ENCODE measurements at regions not wholly inside any gene's neighbourhood (a gene's known extent, or its start where the extent isn't known, plus 50 kb on each side); places are given as distances from the start of the nearest gene placed in this dataset.
"Not testable (repeated sequence)": the region's sequence is repeated elsewhere in the genome, so short reads cannot be mapped to it uniquely, and the experiment has no call there.

DNA sequence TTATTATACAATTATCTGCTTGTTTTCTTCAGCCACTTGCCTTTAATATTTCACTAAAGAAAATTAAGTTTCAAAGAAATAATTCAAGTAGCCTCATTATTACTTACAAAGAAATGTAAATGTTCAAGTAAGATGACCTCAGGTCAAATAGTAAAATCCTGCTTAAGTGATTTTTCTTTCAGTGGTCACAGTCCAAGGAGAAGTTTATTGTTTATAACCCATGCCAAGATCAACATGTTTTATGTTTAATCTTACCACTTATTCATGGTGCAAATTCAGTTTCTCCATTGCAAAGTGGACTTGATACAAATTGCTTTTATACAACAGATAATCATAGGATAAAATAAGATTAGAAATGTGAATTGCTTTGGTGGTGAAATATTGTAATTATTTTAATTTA is 370.2 kb upstream of the FLRT2 start:
- DNase-seq, result no peak

DNA sequence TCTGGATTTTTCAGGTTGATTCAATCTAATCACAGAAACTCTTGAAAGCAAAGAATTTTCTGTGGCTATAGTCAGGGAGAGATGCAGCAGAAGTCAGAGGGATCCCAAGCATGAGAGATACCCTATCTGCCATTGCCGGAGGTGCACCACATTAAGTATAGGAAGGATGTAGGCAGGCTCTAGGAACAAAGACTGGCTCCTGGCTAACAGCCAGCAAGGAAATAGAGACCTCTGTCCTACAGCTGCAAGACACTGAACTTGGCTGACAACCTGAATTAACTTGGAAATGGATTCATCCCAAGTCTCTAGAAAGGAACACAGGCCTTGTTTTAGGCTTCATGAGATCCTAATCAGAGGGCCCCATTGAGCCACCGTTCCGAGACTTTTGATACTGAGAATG is 364.9 kb upstream of the FLRT2 start:
- DNase-seq, result no peak

DNA sequence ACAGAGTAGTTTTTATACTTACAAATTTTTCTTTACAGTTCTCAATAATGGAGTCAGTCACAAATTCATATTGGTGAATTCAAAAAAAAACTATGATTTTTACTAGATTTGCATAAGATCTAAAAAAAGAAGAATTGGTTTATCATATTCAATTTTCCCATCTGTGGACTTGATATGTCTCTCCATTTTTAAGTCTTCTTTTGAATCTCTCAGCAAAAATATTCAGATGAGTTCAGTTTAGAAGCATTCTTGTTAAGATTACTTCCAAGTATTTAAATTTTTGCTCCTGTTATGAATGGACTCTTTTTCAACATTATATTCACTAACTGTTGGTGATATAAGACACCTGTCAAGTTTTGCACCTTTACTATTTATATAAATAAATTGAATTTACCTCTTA is 360.6 kb upstream of the FLRT2 start:
- no peak for DNase-seq

DNA sequence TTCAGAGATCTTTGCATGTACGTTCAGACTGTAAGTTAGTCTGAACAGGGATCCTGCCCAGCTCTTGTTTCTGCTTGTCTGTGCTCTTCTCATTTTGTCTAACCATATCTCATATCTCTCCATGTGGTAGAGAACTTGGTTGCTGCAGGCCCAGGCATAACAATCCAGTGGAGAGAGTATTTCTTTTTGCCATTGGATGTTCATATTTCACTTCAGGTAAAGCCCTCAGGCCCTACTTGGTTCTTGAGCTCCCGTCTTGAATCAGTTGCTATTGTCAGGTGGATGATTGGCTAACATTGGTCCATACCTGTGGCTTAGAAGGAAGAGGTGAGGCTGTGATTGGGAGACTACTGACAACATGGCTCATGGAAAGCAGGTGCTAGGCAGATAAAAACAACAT is 357.7 kb upstream of the FLRT2 start:
- no peak for DNase-seq

DNA sequence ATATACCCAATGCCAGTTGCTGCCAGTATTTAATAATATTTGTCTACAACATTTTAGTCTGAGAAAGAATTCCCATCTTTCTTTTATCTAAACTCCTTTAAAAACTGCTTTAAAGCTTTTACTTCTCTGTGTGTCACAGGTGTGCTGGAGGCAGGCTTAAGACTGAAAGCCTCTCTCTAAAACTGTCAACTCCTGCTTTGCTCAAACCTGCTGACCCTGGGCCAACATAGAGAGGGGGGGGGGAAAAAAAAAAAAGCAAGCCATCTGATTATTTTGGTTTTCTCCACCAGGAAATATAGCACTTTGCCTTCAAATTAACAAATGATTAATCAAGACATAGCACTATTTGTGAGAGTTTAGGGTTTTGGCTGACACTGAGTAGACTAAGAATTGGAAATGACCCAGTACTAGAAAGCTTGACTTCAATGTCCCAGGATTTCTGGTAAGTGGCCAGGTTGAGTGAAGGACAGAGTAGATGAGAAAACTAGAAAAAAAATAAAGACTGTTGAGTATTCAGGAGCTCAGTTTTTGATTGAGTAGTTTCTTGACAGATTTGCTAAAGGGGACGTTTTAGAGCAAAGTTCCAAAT is 357.0 kb upstream of the FLRT2 start:
- DNase-seq, result no peak

DNA sequence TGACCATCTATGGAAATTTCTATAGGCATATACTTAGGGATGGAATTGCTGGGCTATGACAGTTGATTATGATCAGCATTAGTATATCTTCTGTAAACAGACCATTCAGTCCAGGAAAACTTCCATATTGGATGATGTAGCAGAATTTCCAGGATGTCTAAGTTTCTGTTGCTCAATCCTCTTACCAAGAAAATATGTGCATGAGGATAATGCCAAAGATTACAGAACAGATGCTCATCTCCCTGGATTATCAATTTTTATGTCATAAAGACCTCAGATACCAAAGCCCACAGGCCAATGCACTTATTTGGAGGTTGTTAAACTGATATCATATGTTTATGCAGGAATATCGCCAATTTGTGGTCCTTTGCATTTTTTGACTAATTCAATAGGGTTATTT is 354.4 kb upstream of the FLRT2 start:
- DNase-seq, result no peak

DNA sequence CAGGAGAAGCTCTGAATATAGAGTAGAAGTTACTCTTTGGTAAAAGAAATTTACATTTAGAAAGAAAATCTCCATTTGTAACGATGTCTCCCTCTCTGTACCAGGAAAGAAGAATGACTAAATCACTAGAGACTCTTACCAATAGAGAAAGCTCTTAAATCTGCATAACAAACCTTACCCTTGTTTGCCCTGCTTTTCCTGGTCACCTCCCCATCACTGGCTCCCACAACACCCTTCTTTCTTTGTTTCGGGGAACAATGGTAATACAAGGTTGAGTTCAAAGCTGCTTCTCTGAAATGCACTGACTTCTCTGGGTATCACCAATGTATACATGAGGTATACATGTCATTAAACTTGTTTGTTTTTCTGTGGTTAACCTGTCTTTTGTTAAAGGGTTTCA is 351.1 kb upstream of the FLRT2 start:
- no peak for DNase-seq

DNA sequence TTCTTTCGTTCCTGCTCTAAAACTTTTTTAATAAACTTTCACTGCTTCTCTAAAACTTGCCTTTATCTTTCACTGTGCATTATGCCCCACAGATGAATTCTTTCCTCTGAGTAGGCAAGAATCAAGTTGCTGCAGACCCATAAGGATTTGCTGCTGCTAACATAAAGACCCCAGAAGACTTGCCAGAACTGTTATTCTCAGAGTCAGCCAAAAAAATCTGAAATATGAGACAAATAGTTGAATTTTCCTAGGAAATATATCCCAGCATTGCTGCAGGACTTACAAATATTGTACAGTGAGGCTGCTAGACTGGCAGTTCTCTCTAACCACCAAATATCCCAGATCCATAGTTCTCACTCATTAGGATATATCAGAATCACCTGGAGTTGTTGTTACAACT is 349.1 kb upstream of the FLRT2 start:
- no peak for DNase-seq

DNA sequence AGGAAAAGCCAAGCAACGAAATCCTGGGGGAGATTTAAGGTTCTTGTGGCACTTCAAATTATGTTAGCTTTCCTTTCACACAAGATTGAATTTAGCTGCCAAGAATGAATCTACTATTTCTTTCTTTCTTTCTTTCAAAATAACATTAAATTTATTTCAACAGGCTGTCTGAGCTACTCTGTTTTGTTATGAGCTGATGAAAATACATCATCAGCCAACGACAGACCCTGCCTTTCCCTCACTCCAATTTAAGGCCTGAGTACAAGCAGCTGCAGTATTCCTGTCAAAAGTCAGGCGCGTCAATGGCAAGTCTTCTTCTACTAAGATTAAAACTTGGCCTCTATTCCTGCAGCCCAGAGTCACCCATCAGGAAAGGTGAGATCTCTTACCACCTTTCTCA is 347.7 kb upstream of the FLRT2 start:
- DNase-seq, result no peak

DNA sequence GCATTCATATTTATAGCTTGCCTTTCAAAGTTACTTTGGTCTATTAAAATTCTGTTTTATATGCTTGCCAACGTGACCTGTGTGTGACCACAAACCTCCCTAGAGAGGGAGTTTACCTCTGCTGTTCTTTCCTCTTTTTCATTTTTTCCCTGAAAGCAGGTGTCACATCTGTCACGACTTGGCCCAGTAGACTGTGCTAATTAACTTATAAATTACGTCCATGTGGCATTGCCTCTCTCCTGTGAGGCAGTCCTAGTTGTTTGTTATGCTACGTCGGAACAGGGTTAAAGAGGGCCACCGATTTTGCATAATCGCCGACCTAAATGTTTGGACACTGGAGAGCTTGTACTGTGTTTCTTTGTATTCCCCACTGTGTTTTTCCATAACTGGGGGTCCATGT is 343.9 kb upstream of the FLRT2 start:
- DNase-seq, result no peak

DNA sequence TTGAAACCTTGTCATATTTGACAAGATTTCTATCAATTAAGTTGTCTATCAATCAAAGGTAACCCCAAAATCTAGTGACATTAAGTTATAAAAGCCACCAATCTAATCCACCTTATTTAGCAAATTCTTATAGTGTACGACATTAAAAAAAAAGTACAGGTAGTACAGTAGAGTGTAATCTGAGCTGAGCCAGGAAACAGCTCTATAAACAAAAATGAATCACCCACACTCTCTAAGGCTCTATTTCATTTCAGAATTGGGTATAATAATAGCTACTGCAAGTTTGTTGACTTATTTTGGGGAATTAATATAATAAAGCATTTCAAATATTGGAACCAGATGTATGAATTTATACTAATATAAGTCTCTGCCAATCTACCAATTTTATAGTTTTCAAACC is 342.4 kb upstream of the FLRT2 start:
- DNase-seq, result no peak

DNA sequence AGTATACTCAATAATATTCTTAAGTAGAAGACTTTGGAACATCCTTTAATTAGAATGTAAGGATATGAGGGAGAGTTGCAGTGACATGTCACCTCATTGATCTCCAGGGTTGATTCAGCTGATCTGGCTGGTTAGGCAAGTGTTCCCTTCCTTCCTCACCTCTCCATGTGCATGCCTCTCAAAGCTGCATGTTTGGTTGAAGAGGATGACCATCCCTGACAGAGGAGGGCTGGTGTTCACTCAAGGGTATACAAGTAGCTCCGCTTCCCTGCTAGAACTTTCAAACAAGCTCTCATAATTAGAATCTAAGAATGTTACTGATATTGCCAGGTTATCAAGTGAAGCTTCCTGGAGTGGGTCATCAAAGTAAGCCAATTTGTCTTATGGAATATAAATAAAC is 341.1 kb upstream of the FLRT2 start:
- DNase-seq, result no peak

DNA sequence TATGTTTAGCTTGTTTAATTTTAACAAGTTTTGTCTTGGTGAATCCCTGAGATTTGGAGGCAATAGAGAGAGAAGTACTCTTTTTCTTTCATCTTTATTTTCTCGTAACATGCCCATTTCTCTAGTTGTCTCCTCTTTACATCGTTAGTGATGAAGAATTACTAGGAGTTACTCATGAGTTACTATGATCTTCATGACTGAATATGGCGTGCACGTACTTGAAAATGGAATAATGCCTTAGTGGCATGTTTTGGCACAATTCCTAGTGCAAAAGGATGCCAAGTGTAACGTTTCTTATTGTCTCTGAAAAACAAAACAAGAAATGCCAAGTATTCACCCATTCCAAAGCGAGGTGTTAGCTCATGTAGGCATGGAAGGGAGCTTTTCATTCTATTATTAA is 340.7 kb upstream of the FLRT2 start:
- DNase-seq, result not testable (repeated sequence)

DNA sequence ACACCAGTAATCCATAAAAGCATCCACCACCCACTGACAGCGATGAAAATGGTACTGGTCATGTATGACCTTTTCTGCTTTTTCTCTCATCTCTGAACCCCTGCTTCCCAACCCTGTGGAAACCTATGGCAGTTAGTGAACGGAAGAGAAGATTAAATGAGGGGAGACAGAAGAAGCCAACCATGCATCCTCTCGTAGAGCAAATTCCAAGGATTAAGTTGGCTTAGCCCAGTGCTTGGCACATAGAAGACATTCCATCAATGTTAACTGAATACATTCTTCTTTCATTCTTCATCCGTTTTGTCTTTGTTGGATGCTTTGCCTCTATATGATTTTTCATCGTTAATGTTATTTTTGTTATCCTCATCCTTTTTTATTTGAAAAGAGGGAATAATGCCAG is 339.7 kb upstream of the FLRT2 start:
- DNase-seq, result no peak

DNA sequence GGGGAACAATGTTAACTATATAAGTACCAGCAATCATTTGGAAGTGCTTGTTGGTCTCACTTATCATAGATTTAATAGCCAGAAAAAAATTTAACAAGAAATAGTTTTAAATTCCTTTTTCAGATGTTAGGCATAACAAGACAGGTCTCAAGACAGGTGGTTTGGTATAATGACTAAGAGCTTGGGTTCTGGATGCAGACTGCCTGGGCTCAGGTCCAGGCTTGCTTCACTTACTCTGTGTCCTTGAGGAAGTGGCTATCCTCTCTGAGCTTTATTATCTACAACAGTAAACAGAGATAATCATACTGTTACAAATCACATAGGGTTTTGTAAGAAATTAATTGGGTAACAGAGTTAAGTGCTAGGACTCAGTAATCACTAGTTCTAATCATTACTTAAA is 338.0 kb upstream of the FLRT2 start:
- DNase-seq, result no peak

DNA sequence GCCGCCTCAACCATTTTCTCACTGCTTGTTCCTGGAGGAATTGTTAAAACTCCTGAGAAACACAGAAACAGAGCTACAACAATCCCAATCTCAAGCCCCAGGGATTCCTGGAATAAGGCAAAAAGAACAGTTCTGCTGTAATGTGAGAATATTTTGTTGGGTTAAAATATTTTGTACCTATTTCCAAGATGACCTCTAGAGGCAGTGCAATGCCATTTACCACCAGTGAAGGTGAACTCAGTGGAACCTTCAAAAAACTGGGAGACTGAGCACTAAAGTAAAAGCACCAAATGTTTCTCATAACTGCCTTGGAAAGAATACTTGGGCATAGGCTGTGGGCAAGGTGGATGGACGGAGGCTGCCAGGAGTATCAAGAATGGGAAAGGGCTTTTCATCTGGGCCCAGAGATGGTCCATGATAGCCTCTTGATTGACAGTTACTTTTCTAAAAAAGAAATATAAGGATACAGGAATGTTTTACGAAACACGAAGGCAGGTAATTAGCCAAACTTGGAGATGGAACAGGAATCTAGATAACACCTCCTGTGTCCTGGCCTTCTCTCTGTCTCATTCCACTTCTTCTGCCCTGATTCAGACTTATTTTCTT is 334.0 kb upstream of the FLRT2 start:
- no peak for DNase-seq

DNA sequence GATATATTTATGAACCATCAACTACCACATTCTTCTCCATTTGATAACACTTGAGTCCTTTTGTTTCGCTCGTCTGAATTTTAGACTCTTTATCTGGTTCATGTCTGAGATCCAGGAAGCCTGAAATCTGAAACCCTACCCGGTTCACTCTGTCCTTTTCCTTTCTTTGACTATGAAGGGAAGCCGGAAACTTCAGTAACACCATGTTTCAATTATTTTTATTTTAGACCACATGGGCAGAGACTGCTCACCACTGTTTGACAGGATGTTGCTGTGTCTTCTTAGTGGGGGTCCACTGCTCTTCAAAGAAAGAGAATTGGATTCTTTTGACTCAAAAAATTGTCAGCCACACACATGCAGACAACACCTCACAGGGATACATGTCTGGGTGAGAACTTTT is 331.9 kb upstream of the FLRT2 start:
- no peak for DNase-seq

DNA sequence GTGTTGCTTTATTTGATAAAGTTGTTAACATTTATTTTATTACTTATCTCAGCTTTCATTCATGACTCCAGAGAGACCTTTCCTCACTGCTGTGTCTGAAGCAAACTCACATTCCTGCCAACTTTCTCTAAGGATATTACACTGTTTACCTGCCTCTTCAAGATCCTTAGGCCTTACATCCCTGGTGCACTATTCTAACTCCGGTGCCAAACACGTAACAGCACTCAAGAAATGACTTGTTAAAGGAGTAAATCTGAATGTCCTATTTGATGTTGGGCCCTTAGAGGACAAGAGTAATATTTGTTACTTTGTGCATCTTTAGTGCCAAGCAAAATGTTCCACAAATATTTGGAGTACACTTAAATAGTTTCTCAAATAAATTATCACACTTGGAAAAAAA is 324.1 kb upstream of the FLRT2 start:
- DNase-seq, result no peak

DNA sequence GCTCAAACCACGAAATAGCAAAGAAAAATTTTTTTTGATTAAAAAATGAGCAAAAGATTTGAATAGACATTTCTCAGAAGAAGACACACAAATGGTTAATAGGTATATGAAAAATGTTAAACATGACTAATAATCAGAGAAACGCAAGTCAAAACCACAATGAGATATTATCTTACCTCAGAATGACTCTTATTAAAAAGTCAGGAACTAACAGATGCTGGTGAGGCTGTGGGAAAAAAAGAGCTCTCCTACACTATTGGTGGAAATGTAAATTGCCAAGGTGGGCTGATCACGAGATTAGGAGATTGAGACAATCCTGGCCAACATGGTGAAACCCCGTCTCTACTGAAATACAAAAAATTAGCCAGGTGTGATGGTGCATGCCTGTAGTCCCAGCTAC is 315.5 kb upstream of the FLRT2 start:
- DNase-seq, result no peak

DNA sequence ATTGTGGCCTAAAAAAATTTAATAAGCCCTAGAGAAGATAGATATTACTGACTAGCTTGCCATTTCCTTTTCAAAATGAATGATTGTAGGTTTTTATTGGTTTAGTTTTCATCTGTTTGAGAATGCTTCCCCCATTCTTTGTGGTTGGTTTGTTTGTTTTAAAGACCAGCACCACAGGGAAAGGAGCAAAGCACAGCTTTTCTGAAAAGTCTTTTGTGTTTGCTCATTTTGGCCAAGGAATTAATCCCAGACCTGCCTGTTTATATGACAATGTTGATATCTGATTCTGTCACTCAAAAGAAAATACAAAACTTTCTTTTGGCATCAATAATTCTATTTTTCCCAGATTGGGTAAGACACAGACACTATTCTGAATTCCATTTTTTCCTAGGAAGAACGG is 312.5 kb upstream of the FLRT2 start:
- DNase-seq, result no peak

DNA sequence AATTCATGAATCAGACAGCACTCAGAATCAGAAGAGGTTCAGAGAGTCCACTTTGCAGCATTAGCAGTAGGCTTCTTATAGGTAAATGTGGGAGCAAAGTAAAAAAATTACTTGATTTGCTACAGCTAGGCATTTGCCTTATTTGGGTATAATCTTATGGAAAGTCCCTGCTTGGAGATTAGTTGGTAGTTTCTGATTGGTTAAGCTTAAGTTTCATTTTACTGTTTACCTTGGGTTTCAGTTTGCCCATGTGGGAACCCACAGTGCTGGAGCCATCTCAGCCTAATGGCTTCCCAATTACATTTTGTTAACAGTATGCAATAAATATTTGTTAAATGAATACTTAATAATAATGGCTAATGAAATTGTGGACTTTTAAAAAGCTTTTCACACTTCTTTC is 311.0 kb upstream of the FLRT2 start:
- no peak for DNase-seq

DNA sequence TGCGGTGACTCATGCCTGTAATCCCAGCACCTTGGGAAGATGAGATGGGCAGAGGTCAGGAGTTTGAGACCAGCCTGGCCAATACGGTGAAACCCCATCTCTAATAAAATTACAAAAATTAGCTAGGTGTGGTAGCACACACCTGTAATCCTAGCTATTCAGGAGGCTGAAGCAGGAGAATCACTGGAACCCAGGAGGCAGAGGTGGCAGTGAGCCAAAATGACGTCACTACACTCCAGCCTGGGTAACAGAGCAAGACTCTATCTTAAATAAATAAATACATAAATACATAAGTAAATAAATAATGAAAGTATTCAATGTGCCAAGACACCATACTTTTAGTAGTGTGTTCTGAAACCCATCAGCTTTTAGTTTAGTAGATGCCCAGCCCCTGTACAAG is 308.1 kb upstream of the FLRT2 start:
- DNase-seq, result no peak

DNA sequence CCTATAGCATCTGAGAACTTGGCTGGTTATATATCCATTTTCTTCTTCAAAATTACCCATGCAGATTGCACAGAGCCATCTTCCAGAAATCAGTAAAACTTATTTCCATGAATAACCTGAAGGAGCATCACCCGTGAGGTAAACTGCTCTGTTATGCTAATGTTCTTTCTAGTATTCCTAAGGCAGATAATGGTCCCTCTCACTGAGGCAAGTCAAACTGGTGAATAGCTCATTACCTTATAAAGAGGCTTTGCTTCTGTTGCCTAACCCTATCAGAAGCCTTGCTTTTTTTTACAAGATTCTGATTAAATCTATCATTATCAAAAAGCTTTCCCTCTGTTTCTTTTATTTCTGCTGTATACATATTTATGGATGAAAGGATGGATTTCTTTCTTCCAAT is 307.6 kb upstream of the FLRT2 start:
- DNase-seq, result no peak

DNA sequence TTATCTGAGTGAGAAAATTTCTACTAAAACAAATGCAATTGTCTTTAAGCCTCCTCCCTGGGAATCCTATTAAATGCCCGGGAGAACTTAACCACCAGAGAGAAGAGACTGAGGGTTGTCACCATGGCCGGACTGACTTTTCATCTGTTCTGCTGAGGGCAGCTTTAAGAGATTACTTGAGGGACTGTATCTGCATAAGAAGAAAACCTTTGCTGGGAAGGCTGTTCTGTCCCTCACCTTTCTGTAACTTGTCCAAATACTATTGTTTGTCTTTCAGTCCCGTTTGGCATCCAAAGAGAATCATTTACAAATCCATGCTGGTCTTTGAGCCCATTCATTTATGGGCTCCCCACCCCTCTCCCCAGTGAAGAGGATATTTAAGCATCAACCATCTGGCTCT is 306.3 kb upstream of the FLRT2 start:
- no peak for DNase-seq

DNA sequence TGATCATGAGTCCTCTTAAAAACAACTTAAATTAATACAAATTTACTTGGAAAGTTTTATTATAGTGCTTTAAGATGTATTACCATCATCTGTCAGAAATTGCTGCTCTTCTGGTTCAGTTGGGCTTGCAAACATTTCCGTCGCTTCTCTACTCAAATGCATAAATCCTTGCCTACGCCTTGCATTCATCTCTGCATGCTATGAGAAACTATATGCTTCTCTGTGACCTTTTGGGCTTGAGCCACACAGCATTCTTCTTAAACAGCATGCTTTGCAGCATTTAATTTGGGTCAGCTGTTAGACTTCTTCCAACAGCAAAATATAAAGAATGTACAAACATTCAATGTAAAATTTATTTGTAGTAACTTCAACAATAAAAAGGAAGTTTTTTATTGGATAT is 305.7 kb upstream of the FLRT2 start:
- DNase-seq, result no peak

DNA sequence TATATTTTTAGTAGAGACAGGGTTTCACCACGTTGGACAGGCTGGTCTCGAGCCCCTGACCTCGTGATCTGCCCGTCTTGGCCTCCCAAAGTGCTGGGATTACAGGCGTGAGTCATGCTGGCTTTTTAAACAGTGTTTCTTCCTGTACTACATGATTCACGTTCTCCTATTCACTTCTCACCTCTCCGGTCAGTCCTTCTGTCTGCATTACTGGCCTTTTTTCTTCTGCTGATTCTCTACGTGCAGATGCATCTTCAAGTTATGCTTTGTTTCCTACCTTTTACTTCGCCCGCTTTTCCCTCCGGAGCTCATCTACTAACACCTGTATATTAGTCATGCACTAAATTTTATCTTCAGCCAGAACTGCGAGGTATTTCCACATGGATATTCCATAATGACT is 296.2 kb upstream of the FLRT2 start:
- DNase-seq, result no peak

Measured in NCI-H1930 (cell line).